Parathyroid adenoma (tissue), 2 donors: ENCODE measurements at regions not wholly inside any gene's neighbourhood (a gene's known extent, or its start where the extent isn't known, plus 50 kb on each side); places are given as distances from the start of the nearest gene placed in this dataset.

Experiments
- H2AFZ ChIP-seq: fragments of 300-600 bp; sonication (generic); one replicate; pipeline ENCODE4 v1.7.0; 2017; ENCODE audit warnings: antibody characterized with exemption, mild to moderate bottlenecking
- H3K27ac ChIP-seq: fragments of 300-600 bp; sonication (generic); one replicate; pipeline ENCODE4 v1.7.0; 2017
- H3K27me3 ChIP-seq: fragments of 300-600 bp; sonication (generic); one replicate; pipeline ENCODE4 v1.7.0; 2017; ENCODE audit warnings: low read length; ENCODE audit not compliant: control insufficient read depth, insufficient read depth
- H3K36me3 ChIP-seq: fragments of 300-600 bp; sonication (generic); one replicate; pipeline ENCODE4 v1.7.0; 2017; ENCODE audit warnings: low read length; ENCODE audit not compliant: control insufficient read depth, insufficient read depth
- H3K4me1 ChIP-seq: fragments of 300-600 bp; sonication (generic); one replicate; pipeline ENCODE4 v1.7.0; 2017; ENCODE audit warnings: control low read depth
- H3K4me2 ChIP-seq: fragments of 300-600 bp; sonication (generic); one replicate; pipeline ENCODE4 v1.7.0; 2017; ENCODE audit warnings: low read length
- H3K4me3 ChIP-seq: fragments of 300-600 bp; sonication (generic); one replicate; pipeline ENCODE4 v1.7.0; 2017; ENCODE audit warnings: low read depth, low read length
- H3K79me2 ChIP-seq: fragments of 300-600 bp; sonication (generic); one replicate; pipeline ENCODE4 v1.7.0; 2017; ENCODE audit warnings: control low read depth
- H3K9ac ChIP-seq: fragments of 300-600 bp; sonication (generic); one replicate; pipeline ENCODE4 v1.7.0; 2017; ENCODE audit warnings: mild to moderate bottlenecking
- H3K9me3 ChIP-seq: fragments of 300-600 bp; sonication (generic); one replicate; pipeline ENCODE4 v1.7.0; 2017; ENCODE audit warnings: low read length; ENCODE audit not compliant: control insufficient read depth
- CTCF ChIP-seq: fragments of 300-600 bp; sonication (generic); IDR thresholded peaks from one replicate; pipeline ENCODE4 v1.7.0; 2017; ENCODE audit warnings: antibody characterized with exemption, mild to moderate bottlenecking
- donor health status: primary hyperparathyroidism.

- Histone ChIP-seq H3K4me3 (no peak overlapping the region), H3K9ac (no peak overlapping the region), H3K4me2 (no peak overlapping the region), H3K36me3 (no peaks in the 10 kb centered on the region), H3K27ac (no peak overlapping the region), H3K79me2 (no peaks in the 10 kb centered on the region), H2AFZ (no peak overlapping the region), H3K27me3 (no peaks in the 10 kb centered on the region), H3K4me1 (no peaks in the 10 kb centered on the region), H3K9me3 (no peaks in the 10 kb centered on the region)
- TF ChIP-seq CTCF, result no peak
Observed at GRCh38 chr12:127469331-127469730, 797.6 kb upstream of the TMEM132C start.

GRCh38 chr12:127473766-127474165 is 793.2 kb upstream of the TMEM132C start:
- no peak for TF ChIP-seq CTCF
- no peaks in the 10 kb centered on the region for H3K27me3 ChIP-seq
- H3K4me1 ChIP-seq, result no peaks in the 10 kb centered on the region
- no peaks in the 10 kb centered on the region for H3K9me3 ChIP-seq
- H3K36me3 ChIP-seq, result no peaks in the 10 kb centered on the region
- no peak overlapping the region for H2AFZ ChIP-seq
- H3K27ac ChIP-seq, result no peak overlapping the region
- no peak overlapping the region for H3K9ac ChIP-seq
- no peaks in the 10 kb centered on the region for H3K79me2 ChIP-seq
- no peak overlapping the region for H3K4me3 ChIP-seq
- H3K4me2 ChIP-seq, result no peak overlapping the region

GRCh38 chr12:127479256-127479655 is 787.7 kb upstream of the TMEM132C start:
- H3K4me3 ChIP-seq, result no peak overlapping the region
- no peaks in the 10 kb centered on the region for H3K4me1 ChIP-seq
- H3K36me3 ChIP-seq, result no peaks in the 10 kb centered on the region
- no peak overlapping the region for H3K27ac ChIP-seq
- no peaks in the 10 kb centered on the region for H3K9me3 ChIP-seq
- H3K27me3 ChIP-seq, result no peaks in the 10 kb centered on the region
- no peak overlapping the region for H3K4me2 ChIP-seq
- H3K79me2 ChIP-seq, result no peaks in the 10 kb centered on the region
- H2AFZ ChIP-seq, result no peak overlapping the region
- no peak for TF ChIP-seq CTCF
- no peak overlapping the region for H3K9ac ChIP-seq

GRCh38 chr12:127480775-127481314 is 786.1 kb upstream of the TMEM132C start:
- H3K79me2 ChIP-seq, result no peaks in the 10 kb centered on the region
- no peaks in the 10 kb centered on the region for H3K9me3 ChIP-seq
- no peaks in the 10 kb centered on the region for H3K27me3 ChIP-seq
- no peaks in the 10 kb centered on the region for H3K36me3 ChIP-seq
- no peak overlapping the region for H3K4me3 ChIP-seq
- no peak overlapping the region for H3K9ac ChIP-seq
- no peaks in the 10 kb centered on the region for H3K4me1 ChIP-seq
- no peak overlapping the region for H2AFZ ChIP-seq
- no peak for TF ChIP-seq CTCF
- no peak overlapping the region for H3K27ac ChIP-seq
- no peak overlapping the region for H3K4me2 ChIP-seq

GRCh38 chr12:127482950-127483349 is 784.0 kb upstream of the TMEM132C start:
- Histone ChIP-seq H3K79me2 (no peaks in the 10 kb centered on the region), H3K27ac (no peak overlapping the region), H3K27me3 (no peaks in the 10 kb centered on the region), H3K4me2 (no peak overlapping the region), H2AFZ (no peak overlapping the region), H3K9me3 (no peaks in the 10 kb centered on the region), H3K36me3 (no peaks in the 10 kb centered on the region), H3K4me3 (no peak overlapping the region), H3K4me1 (no peaks in the 10 kb centered on the region), H3K9ac (no peak overlapping the region)
- no peak for TF ChIP-seq CTCF
